GM12878 (cell line): ENCODE measurements at regions not wholly inside any gene's neighbourhood (a gene's known extent, or its start where the extent isn't known, plus 50 kb on each side); places are given as distances from the start of the nearest gene placed in this dataset.
"Not testable (repeated sequence)": the region's sequence is repeated elsewhere in the genome, so short reads cannot be mapped to it uniquely, and the experiment has no call there.

Experiments
- EZH2 ChIP-seq: IDR thresholded peaks from 2 replicates; pipeline ENCODE4 v1.6.1; 2012; ENCODE audit warnings: low read depth, mild to moderate bottlenecking, control low read depth, inconsistent platforms, low read length, borderline replicate concordance; ENCODE audit not compliant: control insufficient read depth
- FOXK2 ChIP-seq: fragments of 450-650 bp; IDR thresholded peaks from 2 replicates; pipeline ENCODE4 v1.6.1; 2017; ENCODE audit warnings: mild to moderate bottlenecking, moderate library complexity
- HCFC1 ChIP-seq: fragments of 150-350 bp; IDR thresholded peaks from 2 replicates; pipeline ENCODE4 v1.6.1; 2014; ENCODE audit warnings: low read length
- MEF2A ChIP-seq: IDR thresholded peaks from 2 replicates; pipeline ENCODE4 v1.6.1; 2011; ENCODE audit warnings: low read depth, mild to moderate bottlenecking, low read length, moderate library complexity; ENCODE audit not compliant: insufficient read depth
- MYB ChIP-seq: fragments of 150-350 bp; IDR thresholded peaks from 2 replicates; pipeline ENCODE4 v1.6.1; 2014; ENCODE audit warnings: mild to moderate bottlenecking, low read depth, low read length, borderline replicate concordance
- RAD21 ChIP-seq: IDR thresholded peaks from 2 replicates; pipeline ENCODE4 v1.6.1; 2011; ENCODE audit warnings: mild to moderate bottlenecking, low read depth, low read length, moderate library complexity; ENCODE audit not compliant: insufficient read depth
- RFX5 ChIP-seq: IDR thresholded peaks from 2 replicates; pipeline ENCODE4 v1.6.1; 2011; ENCODE audit warnings: low read depth, low read length, improper control_type of control experiment
- SIX5 ChIP-seq: IDR thresholded peaks from 2 replicates; pipeline ENCODE4 v1.6.1; 2011; ENCODE audit warnings: mild to moderate bottlenecking, low read depth, low read length, moderate library complexity; ENCODE audit not compliant: severe bottlenecking
- TAF1 ChIP-seq: IDR thresholded peaks from 2 replicates; pipeline ENCODE4 v1.6.1; 2011; ENCODE audit warnings: mild to moderate bottlenecking, low read depth, low read length, borderline replicate concordance
- TF ChIP-seq, protein P1 (sequence below), 3 experiments: IDR thresholded peaks in 2 of 3; conservative IDR thresholded peaks in 1 of 3; 2 replicates each; pipeline ENCODE4 v1.5.1; 2011; ENCODE audit warnings: low read depth in 3 of 3, low read length in 3 of 3, mild to moderate bottlenecking in 3 of 3, control low read depth in 2 of 3, moderate library complexity in 2 of 3, inconsistent platforms in 1 of 3, mixed read lengths in 1 of 3; ENCODE audit not compliant: control insufficient read depth in 2 of 3, insufficient read depth in 1 of 3; ENCODE audit errors: extremely low read depth in 1 of 3

DNA sequence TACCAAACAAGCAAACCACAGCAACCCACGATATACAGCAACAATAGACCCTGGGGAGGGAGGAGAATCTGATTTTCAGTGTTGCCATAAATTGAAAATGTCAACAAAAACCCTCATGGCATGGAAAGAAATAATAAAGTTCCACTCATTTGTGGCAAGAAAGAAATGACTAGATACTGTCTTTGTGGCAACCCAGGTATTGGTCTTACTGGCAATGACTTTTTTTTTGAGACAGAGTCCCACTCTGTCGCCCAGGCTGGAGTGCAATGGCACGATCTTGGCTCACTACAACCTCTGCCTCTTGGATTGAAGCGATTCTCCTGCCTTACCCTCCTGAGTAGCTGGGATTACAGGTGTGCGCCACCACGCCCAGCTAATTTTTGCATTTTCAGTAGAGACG, 204.0 kb downstream of the NPIPA7 start:
- not testable (repeated sequence) for TF ChIP-seq MEF2A, FOXK2, RFX5, TAF1, RAD21, MYB, SIX5, EZH2, HCFC1
- TF ChIP-seq, protein P1, sequence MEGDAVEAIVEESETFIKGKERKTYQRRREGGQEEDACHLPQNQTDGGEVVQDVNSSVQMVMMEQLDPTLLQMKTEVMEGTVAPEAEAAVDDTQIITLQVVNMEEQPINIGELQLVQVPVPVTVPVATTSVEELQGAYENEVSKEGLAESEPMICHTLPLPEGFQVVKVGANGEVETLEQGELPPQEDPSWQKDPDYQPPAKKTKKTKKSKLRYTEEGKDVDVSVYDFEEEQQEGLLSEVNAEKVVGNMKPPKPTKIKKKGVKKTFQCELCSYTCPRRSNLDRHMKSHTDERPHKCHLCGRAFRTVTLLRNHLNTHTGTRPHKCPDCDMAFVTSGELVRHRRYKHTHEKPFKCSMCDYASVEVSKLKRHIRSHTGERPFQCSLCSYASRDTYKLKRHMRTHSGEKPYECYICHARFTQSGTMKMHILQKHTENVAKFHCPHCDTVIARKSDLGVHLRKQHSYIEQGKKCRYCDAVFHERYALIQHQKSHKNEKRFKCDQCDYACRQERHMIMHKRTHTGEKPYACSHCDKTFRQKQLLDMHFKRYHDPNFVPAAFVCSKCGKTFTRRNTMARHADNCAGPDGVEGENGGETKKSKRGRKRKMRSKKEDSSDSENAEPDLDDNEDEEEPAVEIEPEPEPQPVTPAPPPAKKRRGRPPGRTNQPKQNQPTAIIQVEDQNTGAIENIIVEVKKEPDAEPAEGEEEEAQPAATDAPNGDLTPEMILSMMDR (IDR thresholded peaks at IDR 0.05 in 2 of 3, conservative IDR thresholded peaks at IDR 0.05 in 1 of 3; ENCODE audit: control insufficient read depth in 2 of 3, extremely low read depth in 1 of 3, insufficient read depth in 1 of 3, low read depth in 3 of 3, low read length in 3 of 3), result not testable (repeated sequence)
